ENCODE measurements at regions not wholly inside any gene's neighbourhood (a gene's known extent, or its start where the extent isn't known, plus 50 kb on each side); places are given as distances from the start of the nearest gene placed in this dataset.

DNA sequence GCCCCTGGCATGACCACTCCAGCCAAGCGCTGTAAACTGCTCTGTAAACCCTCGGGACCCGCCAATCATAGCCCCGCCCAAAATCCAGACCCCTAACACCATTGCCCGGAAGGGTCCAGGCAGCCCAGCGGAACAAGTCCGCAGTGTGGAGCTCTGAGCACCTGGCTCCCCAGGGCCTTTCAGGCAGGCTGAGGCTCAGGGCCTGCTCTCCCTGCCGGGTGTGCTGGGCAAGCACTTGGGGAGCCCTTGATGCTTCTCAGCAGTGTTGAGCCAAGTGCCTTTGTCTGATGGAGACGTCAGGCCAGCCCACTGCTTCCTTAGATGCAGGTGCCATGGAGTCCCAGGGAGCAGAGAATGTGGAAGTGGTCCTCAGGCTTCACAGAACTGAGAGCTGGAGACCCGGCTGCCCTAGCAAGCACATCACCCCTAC, 106.2 kb downstream of the TLE3 start:
- TF ChIP-seq CTCF (IDR thresholded peaks at IDR 0.05) (no peak), POLR2AphosphoS5 (IDR thresholded peaks at IDR 0.05; ENCODE audit: low read depth, low read length) (no peak)
- TF ChIP-seq, protein P1, sequence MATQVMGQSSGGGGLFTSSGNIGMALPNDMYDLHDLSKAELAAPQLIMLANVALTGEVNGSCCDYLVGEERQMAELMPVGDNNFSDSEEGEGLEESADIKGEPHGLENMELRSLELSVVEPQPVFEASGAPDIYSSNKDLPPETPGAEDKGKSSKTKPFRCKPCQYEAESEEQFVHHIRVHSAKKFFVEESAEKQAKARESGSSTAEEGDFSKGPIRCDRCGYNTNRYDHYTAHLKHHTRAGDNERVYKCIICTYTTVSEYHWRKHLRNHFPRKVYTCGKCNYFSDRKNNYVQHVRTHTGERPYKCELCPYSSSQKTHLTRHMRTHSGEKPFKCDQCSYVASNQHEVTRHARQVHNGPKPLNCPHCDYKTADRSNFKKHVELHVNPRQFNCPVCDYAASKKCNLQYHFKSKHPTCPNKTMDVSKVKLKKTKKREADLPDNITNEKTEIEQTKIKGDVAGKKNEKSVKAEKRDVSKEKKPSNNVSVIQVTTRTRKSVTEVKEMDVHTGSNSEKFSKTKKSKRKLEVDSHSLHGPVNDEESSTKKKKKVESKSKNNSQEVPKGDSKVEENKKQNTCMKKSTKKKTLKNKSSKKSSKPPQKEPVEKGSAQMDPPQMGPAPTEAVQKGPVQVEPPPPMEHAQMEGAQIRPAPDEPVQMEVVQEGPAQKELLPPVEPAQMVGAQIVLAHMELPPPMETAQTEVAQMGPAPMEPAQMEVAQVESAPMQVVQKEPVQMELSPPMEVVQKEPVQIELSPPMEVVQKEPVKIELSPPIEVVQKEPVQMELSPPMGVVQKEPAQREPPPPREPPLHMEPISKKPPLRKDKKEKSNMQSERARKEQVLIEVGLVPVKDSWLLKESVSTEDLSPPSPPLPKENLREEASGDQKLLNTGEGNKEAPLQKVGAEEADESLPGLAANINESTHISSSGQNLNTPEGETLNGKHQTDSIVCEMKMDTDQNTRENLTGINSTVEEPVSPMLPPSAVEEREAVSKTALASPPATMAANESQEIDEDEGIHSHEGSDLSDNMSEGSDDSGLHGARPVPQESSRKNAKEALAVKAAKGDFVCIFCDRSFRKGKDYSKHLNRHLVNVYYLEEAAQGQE (IDR thresholded peaks at IDR 0.05; ENCODE audit: insufficient read depth in 1 of 2, low read depth in 2 of 2, low read length in 1 of 2), result no peak
